G401.6 (cell line): ENCODE measurements at regions not wholly inside any gene's neighbourhood (a gene's known extent, or its start where the extent isn't known, plus 50 kb on each side); places are given as distances from the start of the nearest gene placed in this dataset.
"Not testable (repeated sequence)": the region's sequence is repeated elsewhere in the genome, so short reads cannot be mapped to it uniquely, and the experiment has no call there.

ENCODE experiments used
- FAIRE-seq: peaks from 2 replicates; lab custom pipeline; 2012; peaks lifted over from hg19 to GRCh38; lab: Jason Lieb, UNC

DNA sequence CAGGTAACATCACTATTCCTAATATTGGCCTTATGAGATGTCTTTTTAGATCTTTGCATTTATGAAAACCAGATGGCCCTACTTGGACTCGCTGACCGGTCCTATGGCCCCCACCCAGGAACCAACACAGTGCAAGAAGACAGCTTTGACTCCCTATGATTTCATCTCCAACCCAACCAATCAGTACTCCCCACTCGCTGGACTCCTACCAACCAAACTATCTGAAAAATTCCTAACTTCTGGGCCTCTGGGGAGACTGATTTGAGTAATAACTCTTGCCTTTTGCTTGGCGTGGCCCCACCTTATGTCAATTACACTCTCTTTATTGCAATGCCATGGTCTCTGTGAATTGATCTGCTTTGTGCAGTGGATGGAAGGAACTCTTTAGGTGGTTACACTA, 828.9 kb downstream of the CDH11 start:
- no peak for FAIRE-seq

DNA sequence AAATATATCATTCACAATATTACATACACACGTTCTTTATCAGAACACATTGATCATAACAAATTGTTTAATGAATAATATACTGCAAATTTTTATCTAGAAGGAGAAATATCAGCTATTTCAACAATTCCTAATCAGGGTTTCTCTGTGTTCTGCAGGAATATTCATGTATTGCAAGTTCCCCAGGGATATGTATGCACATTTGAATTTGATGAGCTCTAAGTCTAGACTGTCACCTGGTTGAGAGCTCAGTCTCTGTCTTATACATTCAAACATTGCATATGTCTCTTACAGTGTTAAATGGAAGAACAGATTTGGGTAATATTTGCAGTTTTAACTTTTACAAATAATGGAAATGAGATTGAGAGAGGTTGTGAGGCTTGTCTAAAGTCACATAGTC, 829.7 kb downstream of the CDH11 start:
- no peak for FAIRE-seq

DNA sequence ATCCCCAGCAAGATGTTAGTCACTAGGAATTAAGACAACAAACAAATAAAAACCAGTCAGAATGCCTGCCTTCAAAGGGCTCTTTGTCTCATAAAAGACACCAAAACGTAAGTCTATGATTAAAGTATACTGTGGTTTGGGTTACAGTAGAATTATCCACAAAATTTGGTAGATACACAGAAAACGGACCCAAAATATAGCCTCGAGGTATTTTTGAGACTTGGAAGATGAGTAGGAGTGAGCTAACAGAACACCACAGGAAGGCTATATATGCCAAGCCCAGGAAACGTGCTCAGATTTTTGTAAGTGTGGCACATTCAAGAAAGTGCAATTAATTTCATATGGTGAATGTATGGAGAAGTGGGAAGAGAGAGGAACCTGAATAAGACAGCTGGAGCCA, 831.4 kb downstream of the CDH11 start:
- FAIRE-seq = no peak

DNA sequence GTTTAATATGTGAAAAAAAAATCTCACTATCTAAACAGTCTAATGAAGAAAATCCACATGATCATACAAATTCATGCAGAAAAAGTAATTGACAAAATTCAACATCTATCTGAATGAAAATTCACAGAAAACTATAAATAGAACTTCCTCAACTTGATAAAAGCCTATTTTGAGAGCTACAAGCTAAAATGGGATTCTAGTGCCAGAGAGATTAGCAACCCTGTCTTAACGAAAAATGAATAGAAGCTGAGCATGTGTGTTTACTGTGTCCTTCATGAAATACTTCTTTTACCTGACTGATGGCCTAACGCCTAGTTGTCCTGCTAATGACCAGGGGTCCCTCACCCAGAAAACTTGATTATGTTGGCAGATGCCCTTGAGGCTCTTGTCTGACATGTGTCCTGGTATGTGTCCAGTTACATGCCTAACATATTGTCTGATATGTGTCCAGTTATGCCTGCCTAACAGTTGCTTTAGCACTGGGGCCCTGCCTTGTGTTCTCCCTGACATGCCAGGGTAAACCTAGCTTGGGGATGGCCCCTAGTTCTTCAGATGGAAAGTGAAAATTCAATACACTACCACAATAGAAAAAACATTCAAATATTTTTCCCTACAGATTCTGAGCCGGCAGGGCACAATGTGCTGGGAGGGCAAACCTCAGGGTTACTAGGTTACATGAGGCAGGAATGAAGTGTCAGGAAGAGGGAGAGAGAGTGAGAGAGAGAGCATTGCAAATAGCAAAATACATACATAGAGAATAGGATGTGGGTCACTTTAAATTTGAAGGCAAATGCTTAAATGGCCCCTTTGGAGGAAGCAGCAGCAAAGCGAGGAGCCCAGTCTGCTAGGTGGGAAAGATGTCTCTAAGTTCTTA, 834.0 kb downstream of the CDH11 start:
- no peak for FAIRE-seq

DNA sequence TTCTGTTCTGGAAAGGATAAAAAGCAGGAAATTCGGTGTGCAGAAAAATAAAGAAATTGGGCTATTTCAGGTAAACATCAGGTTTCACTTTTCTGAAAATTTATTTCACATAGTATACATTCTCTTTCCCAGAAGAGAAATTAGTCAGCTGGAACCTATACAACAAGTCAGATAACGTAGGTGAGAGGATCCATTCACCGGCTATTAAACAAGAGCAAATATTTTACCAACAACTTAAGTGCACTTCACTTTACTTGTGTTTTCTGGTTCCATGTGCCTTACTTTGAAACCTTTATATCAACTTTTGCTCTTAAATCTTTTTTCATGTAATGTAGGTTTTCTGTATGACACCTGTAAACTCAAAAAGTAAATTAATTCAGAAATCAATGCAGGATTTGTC, 839.7 kb downstream of the CDH11 start:
- FAIRE-seq = no peak

DNA sequence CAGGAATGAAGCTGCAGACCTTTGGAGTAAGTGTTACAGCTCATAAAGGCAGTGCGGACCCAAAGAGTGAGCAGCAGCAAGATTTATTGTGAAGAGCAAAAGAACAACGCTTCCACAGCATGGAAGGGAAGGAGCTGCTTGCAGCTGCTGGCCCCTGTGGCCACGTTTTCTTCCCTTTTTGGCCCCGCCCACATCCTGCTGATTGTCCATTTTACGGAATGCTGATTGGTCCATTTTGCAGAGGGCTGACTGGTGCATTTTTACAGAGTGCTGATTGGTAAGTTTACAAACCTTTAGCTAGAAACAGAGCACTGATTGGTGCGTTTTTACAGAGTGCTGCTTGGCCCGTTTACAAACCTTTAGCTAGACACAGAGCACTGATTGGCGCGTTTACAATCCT, 841.5 kb downstream of the CDH11 start:
- no peak for FAIRE-seq

DNA sequence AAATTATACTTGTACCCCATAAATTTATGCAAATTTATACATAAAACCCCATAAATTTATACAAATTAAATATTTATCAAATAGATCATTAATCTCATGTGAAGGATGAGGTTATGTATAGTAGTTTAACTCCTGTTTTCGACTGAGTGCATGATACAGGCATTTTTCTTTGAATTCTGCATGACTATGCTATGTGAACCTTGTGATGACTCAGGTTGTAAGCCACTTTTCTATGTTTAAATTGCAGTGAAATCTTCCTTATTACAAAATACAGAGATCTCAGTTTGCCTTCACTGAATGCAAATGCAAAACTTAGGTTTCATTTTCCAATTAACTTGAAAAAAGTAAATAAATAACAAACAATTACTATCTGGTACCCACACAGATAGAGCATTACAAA, 843.7 kb downstream of the CDH11 start:
- no peak for FAIRE-seq

DNA sequence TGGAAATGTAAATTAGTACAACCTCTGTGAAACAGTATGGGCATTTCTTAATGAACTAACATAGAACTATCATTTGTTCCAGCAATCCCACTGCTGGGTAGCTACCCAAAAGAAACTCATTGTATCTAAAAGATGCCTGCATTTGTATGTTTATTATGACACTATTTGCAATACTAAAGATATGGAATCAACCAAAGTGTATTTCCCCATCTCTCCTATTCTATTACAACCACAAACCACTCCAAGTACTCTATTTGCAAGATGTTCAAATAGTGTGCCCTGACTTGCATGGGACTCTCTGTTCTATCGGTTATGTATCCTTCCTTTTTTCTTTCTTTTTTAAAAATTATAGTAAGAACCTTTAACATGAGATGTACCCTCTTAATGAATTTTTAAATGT, 845.2 kb downstream of the CDH11 start:
- FAIRE-seq = no peak

DNA sequence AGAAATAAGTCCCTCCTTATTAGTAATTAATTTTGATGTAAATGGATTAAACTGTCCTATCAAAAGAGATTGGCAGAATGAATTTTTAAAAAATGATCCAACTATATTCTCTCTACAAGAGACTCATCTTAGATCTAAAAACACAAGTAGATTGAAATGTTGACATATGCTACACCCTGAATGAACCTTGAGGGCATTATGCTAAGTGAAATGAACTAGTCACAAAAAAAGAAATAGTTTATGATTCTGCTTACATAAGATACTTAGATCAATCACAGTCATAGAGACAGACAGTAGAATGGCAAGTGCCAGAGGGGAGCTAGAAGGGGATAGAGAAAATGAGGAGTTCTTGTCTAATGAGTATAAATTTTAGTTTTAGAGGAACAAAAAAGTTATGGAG, 849.8 kb downstream of the CDH11 start:
- no peak for FAIRE-seq

DNA sequence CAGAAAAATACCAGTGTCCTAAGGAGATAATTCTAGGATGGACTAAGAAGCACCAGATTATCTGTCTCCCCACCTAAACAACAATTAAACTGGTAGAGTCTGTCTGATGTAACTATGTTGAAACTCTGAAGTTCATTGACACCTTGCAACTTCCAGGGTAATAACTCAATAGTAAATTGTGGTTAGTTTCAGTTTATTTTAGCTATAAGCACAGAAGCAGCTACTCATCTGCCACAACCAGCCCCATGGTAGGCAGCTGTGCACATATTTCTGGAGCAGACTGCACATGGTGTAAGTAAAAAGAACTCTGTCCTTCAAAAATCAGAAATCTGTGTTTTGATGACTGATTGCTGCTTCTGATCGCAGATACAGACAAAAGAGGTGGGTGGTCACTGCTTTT, 852.1 kb downstream of the CDH11 start:
- FAIRE-seq = no peak

DNA sequence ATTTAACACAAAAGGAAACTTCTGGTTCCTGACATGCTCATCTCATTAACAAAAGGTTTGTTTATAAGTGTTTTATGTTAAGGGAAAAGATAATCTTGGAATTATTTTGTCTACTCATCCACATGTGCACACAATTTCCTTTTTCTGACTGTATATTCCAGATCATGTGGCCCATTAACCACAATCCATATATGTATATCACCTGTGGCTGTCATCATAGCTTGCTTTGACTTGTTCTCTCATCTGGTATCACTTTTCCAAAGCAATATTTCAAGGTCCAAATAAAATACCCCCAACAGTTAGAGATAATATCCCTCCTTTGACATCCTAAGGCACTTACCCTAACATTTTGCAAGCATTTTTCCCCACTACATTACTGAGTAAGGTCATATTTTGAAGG, 856.1 kb downstream of the CDH11 start:
- no peak for FAIRE-seq

DNA sequence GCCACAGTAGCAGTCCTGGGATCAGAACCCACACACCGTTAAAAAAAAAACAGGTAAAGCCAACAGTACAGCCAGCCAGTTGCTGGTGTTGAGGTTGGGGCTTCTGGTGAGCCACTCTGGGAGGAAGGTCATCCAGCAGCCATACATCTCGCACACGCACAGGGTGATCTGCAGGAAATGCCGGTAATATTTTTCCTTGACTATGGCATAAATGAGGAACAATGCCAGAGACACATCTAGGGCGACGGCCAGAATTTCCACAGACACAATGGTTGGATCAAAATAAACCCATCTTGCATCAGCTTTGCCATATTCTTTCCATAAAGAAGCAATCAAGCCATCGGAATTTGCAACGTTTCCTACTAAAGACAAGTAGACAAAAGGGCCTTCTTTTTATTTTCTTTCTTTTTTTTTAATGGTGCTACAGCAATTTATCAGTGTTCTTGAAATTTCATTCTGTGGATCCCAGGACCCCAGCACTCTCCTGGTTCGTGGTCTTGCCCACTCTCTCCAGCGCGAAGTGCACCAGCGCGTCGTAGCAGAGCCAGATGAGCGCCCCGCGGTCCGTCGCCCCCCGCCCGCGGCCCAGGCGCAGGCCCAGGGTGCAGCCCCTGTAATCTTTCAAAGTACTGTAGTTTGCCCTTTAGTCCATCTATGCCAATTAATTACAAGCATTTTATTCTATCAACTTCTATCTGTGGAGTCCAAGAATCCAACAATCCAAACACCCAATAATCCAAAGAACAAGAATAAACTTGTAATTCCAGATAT, 861.0 kb downstream of the CDH11 start:
- not testable (repeated sequence) for FAIRE-seq

DNA sequence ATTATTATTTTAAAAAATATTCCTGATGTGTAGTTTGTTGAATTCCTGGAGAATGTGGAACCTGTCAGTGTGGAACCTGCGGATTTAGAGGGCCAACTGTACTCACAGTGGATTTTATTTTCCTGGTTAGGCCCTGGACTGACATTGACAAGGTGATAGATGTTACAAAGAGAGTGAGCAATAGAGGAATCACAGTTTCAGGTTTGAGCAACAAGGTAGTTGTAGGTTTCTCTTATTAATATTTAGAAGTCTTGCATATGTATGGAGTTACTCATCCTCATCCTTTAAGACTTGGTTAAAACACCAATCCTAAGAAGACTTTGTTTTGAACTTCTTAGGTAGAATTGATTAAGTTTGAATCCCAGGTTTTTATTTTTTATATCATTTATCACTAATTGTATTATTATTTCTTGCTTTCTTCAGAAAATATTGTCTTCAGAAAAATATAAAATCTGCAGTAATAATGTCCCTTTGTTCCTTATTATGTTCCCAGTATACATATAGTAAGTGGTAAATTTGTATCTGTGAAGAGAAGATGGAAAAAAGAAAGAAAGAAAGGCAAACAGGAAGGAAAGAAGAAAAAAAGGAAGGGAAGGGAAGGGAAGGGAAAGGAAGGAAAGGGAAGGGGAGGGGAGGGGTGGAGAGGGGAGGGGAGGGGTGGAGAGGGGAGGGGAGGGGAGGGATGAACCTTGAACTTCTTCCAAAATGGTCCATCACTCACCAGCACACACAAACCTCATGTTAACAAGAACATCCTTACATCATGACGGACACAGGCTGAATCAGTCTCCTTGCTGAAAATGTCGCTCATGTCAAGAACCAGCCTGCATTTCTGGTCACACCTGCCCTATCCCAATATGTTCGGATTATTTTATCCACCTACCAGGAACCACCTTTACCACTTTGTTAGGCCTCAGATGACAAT, 867.2 kb downstream of the CDH11 start:
- no peak for FAIRE-seq

DNA sequence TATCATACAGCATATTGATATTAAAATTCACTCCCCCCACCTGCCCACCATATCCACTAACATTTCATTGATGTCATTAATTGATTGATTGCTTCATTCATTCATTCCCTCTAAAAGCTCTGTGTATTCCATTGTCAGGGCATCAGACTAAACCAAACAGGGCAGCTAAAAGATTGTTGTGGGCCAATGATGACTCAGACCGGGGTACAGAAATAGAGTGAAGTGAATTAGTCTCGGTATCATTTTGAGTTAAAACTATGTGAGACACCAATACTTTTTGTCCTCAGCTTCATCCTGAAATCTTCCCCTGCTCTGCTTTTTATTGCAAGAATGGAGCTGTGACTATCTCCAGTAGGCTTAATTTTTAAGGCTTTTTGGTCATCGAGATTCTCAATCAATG, 868.3 kb downstream of the CDH11 start:
- FAIRE-seq = no peak

DNA sequence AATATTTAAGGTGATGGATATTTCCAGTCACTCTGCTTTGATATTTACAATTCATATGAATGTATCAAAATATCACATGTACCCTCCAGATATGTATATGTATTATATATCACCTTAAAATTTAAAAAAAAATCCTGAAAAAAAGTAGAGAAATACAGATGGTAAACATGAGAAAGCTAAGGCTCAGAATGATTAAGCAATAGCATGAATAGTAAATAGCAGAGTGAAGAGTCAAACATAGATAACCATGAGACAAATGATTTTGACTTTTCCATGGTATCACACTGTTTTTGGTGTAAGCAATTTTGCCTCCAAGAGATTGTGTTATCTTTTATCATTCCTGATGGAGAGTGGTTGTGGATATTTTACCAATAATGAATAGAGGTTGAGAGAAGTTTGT, 868.8 kb downstream of the CDH11 start:
- FAIRE-seq = no peak

DNA sequence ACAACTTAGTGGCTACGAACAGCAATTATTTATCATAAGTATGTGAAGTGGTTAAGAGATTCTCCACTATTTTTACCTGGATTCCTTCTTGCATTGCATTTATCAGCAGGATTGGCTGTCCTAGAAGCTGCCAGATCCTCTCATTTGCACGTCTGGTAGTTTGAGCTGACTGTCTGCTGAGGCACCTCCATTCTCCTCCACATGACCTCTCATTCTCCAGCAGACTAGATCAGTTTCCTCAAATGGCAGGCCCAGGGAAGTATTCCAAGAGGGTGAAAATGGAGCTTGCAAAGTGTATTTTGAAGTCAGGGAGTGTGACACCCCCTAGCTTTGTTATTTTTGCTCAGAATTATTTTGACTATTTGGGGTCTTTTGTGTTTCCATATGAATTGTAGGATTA, 870.1 kb downstream of the CDH11 start:
- FAIRE-seq = no peak

DNA sequence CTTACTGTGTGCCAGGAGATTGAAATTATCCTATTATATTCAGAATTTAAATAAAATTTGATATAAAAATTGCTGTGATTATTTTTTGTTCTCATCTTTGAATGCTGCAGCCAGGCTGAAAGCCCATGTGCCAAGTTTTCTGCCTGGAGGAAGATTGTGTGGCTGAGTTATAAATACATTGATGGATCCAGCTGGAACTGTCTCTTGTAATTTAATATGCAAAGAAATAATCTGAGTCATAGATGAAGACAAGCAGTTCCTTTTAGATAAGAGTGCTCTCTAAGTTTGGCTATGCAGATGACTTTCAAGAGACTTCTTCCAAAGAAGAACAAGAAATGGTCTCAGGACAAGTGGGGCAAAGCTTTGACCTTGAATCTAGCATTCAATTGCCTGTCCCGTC, 871.0 kb downstream of the CDH11 start:
- FAIRE-seq = no peak

DNA sequence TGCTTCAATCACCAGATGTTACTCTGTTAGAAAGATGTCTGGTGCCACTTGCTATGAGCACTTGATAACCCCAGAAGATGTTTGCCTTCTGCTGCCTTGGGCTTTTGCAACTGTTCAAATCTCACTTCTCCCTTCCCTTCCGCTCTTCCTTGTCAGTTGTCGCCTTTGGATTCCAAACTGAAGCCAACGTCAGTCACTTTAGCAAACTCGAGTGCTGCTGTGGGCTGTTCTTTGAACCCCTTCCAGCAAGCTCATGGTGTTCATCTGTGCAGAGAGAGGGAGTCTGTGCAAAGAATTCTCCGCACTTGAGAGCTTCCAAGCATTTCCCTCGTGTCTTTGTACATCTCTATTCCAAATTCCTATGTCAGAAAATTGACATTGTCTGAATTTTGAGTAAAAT, 879.4 kb downstream of the CDH11 start:
- no peak for FAIRE-seq

DNA sequence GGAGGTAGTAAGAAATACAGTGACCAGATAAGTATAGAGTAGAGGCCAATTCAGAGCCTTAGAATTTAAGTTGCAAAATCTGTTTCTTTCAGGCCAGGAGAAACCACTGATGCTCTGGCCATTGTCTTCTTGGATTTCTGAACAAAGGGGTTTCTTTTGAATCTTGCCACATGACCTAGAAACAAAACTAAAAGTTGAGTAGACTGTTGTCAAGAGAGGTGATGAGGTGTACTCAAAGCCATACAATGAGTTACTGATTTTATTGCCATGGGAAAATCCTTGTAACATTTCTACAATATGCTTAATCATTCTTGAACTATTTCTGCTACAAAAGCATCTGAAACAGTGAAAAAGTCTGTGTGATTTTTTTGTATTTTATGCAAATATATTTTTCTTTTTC, 881.3 kb downstream of the CDH11 start:
- no peak for FAIRE-seq

DNA sequence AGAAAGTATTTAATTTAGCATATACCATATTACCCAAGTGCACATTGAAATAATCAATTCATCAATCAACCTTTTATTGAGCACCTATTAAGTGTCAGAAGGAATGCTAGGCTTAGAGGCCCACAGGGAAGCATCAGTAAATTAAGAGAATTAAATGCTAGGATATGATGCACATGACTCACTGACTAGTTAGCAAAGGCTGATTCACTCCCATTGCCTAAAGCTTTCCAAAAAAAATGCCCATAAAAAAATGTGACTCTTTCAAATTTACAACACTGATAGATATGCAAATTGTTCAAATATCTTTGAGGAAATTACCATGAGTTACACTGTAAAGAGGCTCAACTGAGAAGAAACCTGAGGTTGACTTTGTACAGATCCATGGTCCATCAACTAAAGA, 883.3 kb downstream of the CDH11 start:
- FAIRE-seq = no peak

DNA sequence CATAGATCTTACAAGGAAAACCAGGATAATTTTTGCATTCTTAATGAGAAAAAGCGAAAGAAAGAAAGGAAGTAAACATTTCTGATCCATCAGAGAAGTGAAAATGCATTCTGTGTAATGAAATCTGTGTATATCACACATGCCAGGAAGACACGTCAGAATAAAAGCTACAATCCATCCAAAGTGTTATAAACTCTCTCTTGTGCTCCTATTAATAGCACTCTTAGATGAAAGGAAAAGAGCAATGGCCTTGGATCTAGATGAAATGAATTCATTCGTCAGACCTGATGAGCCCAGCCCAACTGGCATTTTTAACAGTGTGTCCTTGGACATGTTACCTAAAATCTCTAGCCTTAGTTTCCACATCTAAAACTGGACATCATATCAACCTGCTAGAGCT, 885.5 kb downstream of the CDH11 start:
- FAIRE-seq = no peak

DNA sequence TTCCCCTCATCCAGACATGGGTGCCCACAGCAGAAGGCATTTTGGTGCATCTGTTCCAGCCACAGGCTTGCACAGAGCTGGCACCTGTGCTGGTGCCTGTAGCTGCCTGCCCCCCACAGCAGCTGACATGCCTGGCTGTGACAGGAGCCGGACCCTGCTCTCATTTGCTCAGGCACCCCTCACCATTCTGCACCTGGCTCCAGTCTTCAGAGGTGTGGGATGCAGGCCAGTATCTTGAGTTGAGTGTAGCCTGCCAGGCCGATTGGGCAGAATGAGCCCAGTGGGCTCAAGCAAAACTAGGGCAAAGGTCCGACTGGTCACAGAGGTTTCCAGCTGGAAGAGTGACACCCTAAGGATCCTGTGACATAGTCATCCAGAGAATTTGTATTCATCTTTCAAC, 887.7 kb downstream of the CDH11 start:
- no peak for FAIRE-seq

DNA sequence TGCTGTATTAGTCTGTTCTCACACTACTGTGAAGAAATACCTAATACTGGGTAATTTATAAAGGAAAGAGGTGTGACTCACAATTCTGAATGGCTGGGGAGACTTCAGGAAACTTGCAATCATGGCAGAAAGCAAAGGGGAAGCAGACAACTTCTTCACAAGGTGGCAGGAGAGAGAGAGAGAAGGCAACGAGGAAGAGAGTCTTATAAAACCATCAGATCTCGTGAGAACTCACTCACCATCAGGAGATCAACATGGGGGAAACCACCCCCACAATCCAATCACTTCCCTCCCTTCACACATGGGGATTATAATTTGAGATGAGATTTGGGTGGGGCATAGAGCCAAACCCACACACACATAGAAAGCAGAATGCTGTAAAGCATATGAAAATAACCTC, 896.2 kb downstream of the CDH11 start:
- FAIRE-seq = no peak
